Mesenchymal stem cell (in vitro differentiated cells and primary cell): ENCODE measurements at regions not wholly inside any gene's neighbourhood (a gene's known extent, or its start where the extent isn't known, plus 50 kb on each side); places are given as distances from the start of the nearest gene placed in this dataset.

Experiments used
- DNase-seq: peaks from one replicate; pipeline ENCODE4 v3.0.0-alpha.2; 2013
- H2AFZ ChIP-seq: one replicate; pipeline ENCODE4 v1.6.1; 2013; ENCODE audit warnings: low read depth, mild to moderate bottlenecking, control low read depth, inconsistent platforms, low read length, moderate library complexity
- H2AK5ac ChIP-seq: 2 replicates; pipeline ENCODE4 v1.6.1; 2013; ENCODE audit warnings: low read length, moderate library complexity, mild to moderate bottlenecking, inconsistent platforms; ENCODE audit not compliant: severe bottlenecking
- H2BK120ac ChIP-seq: one replicate; pipeline ENCODE4 v1.6.1; 2013; ENCODE audit warnings: low read depth, mild to moderate bottlenecking, inconsistent platforms, low read length, moderate library complexity
- H2BK12ac ChIP-seq, 2 experiments: one replicate each; pipeline ENCODE4 v1.6.1; 2013; ENCODE audit warnings: inconsistent platforms in 2 of 2, low read length in 2 of 2, mild to moderate bottlenecking in 2 of 2, moderate library complexity in 2 of 2, control low read depth in 1 of 2
- H2BK15ac ChIP-seq: one replicate; pipeline ENCODE4 v1.6.1; 2013; ENCODE audit warnings: mild to moderate bottlenecking, low read depth, inconsistent platforms; ENCODE audit not compliant: poor library complexity, severe bottlenecking
- H2BK5ac ChIP-seq: 2 replicates; pipeline ENCODE4 v1.6.1; 2013; ENCODE audit warnings: low read depth, mild to moderate bottlenecking, low read length, control low read depth, inconsistent platforms; ENCODE audit not compliant: poor library complexity, severe bottlenecking
- H3K14ac ChIP-seq, 2 experiments: one replicate each; pipeline ENCODE4 v1.6.1; 2013; ENCODE audit warnings: inconsistent platforms in 2 of 2, low read length in 2 of 2, control low read depth in 1 of 2, mild to moderate bottlenecking in 1 of 2, moderate library complexity in 1 of 2
- H3K18ac ChIP-seq, 2 experiments: one replicate each; pipeline ENCODE4 v1.6.1; 2013; ENCODE audit warnings: inconsistent platforms in 2 of 2, low read length in 2 of 2, control low read depth in 1 of 2, low read depth in 1 of 2, mild to moderate bottlenecking in 1 of 2
- H3K23ac ChIP-seq, 2 experiments: one replicate each; pipeline ENCODE4 v1.6.1; 2013; ENCODE audit warnings: inconsistent platforms in 2 of 2, low read length in 2 of 2, mild to moderate bottlenecking in 2 of 2, moderate library complexity in 2 of 2, control low read depth in 1 of 2
- H3K27ac ChIP-seq: 2 replicates; pipeline ENCODE4 v1.5.1; 2013; ENCODE audit warnings: mild to moderate bottlenecking, moderate library complexity, low read length, control low read depth, inconsistent platforms; ENCODE audit not compliant: poor library complexity, severe bottlenecking
- H3K27me3 ChIP-seq, 2 experiments: 2 replicates each; pipeline versions ENCODE4 v1.6.1 to v1.7.0; 2013; ENCODE audit warnings: low read length in 2 of 2, mild to moderate bottlenecking in 2 of 2, moderate library complexity in 2 of 2, control low read depth in 1 of 2, inconsistent platforms in 1 of 2; ENCODE audit not compliant: control insufficient read depth in 1 of 2, insufficient read depth in 1 of 2
- H3K36me3 ChIP-seq, 2 experiments: 2 replicates each; pipeline versions ENCODE4 v1.6.1 to v1.7.0; 2013; ENCODE audit warnings: low read length in 2 of 2, control low read depth in 1 of 2, inconsistent platforms in 1 of 2, low read depth in 1 of 2, mild to moderate bottlenecking in 1 of 2; ENCODE audit not compliant: insufficient read depth in 2 of 2, control insufficient read depth in 1 of 2
- H3K4ac ChIP-seq, 2 experiments: one replicate each; pipeline ENCODE4 v1.6.1; 2013; ENCODE audit warnings: inconsistent platforms in 2 of 2, low read length in 2 of 2, mild to moderate bottlenecking in 2 of 2, moderate library complexity in 2 of 2, control low read depth in 1 of 2, low read depth in 1 of 2
- H3K4me1 ChIP-seq: 2 replicates; pipeline ENCODE4 v1.6.1; 2013; ENCODE audit warnings: low read depth, low read length, control low read depth; ENCODE audit not compliant: control insufficient read depth, insufficient read depth
- H3K4me2 ChIP-seq: 2 replicates; pipeline ENCODE4 v1.6.1; 2013; ENCODE audit warnings: low read length, mild to moderate bottlenecking, inconsistent platforms; ENCODE audit not compliant: poor library complexity, severe bottlenecking
- H3K4me3 ChIP-seq, 2 experiments: 2 replicates each; pipeline versions ENCODE4 v1.5.1 to v1.7.0; 2013; ENCODE audit warnings: low read length in 2 of 2, mild to moderate bottlenecking in 2 of 2, control low read depth in 1 of 2, low read depth in 1 of 2; ENCODE audit not compliant: insufficient read depth in 1 of 2
- H3K79me1 ChIP-seq: replicated peaks from 2 replicates; pipeline ENCODE4 v1.6.1; 2013; ENCODE audit warnings: mild to moderate bottlenecking, control low read depth, low read length, inconsistent platforms; ENCODE audit not compliant: poor library complexity, severe bottlenecking
- H3K9ac ChIP-seq: 2 replicates; pipeline ENCODE4 v1.7.0; 2013; ENCODE audit warnings: mild to moderate bottlenecking, low read length, moderate library complexity
- H3K9me3 ChIP-seq: 2 replicates; pipeline ENCODE4 v1.7.0; 2013; ENCODE audit warnings: mild to moderate bottlenecking, low read length; ENCODE audit not compliant: control insufficient read depth
- H4K8ac ChIP-seq: one replicate; pipeline ENCODE4 v1.6.1; 2013; ENCODE audit warnings: inconsistent platforms, mild to moderate bottlenecking, low read length, moderate library complexity
- H4K91ac ChIP-seq: one replicate; pipeline ENCODE4 v1.6.1; 2013; ENCODE audit warnings: mild to moderate bottlenecking, low read length, inconsistent platforms
- WGBS: methylation state at CpG from one replicate; pipeline ENCODE4 v1.1.7; 2013; ENCODE audit warnings: mixed read lengths; 5-methylcytosine and 5-hydroxymethylcytosine counted together

- Histone ChIP-seq H3K9ac (no peak overlapping the region), H4K91ac (no peak overlapping the region), H3K79me1 (no peaks in the 10 kb centered on the region), H3K14ac (no peak overlapping the region), H3K27ac (no peak overlapping the region), H2AFZ (no peak overlapping the region), H3K9me3 (no peaks in the 10 kb centered on the region), H3K4ac (no peak overlapping the region), H2BK12ac (no peak overlapping the region), H3K4me3 (no peak overlapping the region), H2BK15ac (no peak overlapping the region), H2BK5ac (no peak overlapping the region), H3K23ac (no peak overlapping the region), H3K36me3 (no peaks in the 10 kb centered on the region), H3K4me2 (no peak overlapping the region), H3K4me1 (no peaks in the 10 kb centered on the region), H4K8ac (no peak overlapping the region), H2AK5ac (no peak overlapping the region), H3K27me3 (no peaks in the 10 kb centered on the region), H2BK120ac (no peak overlapping the region), H3K18ac (no peak overlapping the region)
- DNase-seq: no peak
- 63% methylated on average over 8 of the region's 10 CpGs for WGBS
Observed at GRCh38 chr12:126547905-126548304, 1482.7 kb downstream of the AACS start.

- Histone ChIP-seq H3K27me3 (no peaks in the 10 kb centered on the region), H3K4me1 (no peaks in the 10 kb centered on the region), H2BK5ac (no peak overlapping the region), H4K91ac (no peak overlapping the region), H2AK5ac (no peak overlapping the region), H2AFZ (no peak overlapping the region), H3K18ac (no peak overlapping the region), H3K23ac (no peak overlapping the region), H3K4me3 (no peak overlapping the region), H2BK12ac (no peak overlapping the region), H3K36me3 (no peaks in the 10 kb centered on the region), H3K79me1 (no peaks in the 10 kb centered on the region), H3K9ac (no peak overlapping the region), H3K9me3 (peaks cover 17% of the 10 kb centered on the region), H2BK120ac (no peak overlapping the region), H2BK15ac (no peak overlapping the region), H3K27ac (no peak overlapping the region), H3K4me2 (no peak overlapping the region), H3K4ac (no peak overlapping the region), H4K8ac (no peak overlapping the region), H3K14ac (no peak overlapping the region)
- 44% methylated on average over 3 of the region's 4 CpGs for WGBS
- DNase-seq: no peak
Observed at GRCh38 chr12:126551869-126552268, 1486.6 kb downstream of the AACS start.

- 70% methylated on average over 2 of the region's 7 CpGs for WGBS
- Histone ChIP-seq H3K27ac (no peak overlapping the region), H3K9ac (no peak overlapping the region), H2AK5ac (no peak overlapping the region), H3K23ac (no peak overlapping the region), H2AFZ (no peak overlapping the region), H2BK15ac (no peak overlapping the region), H4K91ac (no peak overlapping the region), H3K9me3 (peaks cover 17% of the 10 kb centered on the region), H2BK12ac (no peak overlapping the region), H3K4ac (no peak overlapping the region), H2BK120ac (no peak overlapping the region), H3K4me3 (no peak overlapping the region), H3K4me2 (no peak overlapping the region), H3K79me1 (no peaks in the 10 kb centered on the region), H3K4me1 (no peaks in the 10 kb centered on the region), H3K18ac (no peak overlapping the region), H3K36me3 (no peaks in the 10 kb centered on the region), H3K27me3 (no peaks in the 10 kb centered on the region), H4K8ac (no peak overlapping the region), H3K14ac (no peak overlapping the region), H2BK5ac (no peak overlapping the region)
- no peak for DNase-seq
Observed at GRCh38 chr12:126554625-126555024, 1489.4 kb downstream of the AACS start.

- H4K91ac ChIP-seq: no peak overlapping the region
- H3K27ac ChIP-seq: no peak overlapping the region
- H4K8ac ChIP-seq: no peak overlapping the region
- no peak overlapping the region for H2BK15ac ChIP-seq
- no peak overlapping the region for H2BK120ac ChIP-seq
- WGBS: 100% methylated on average over 1 of the region's 5 CpGs
- H3K4me3 ChIP-seq: no peak overlapping the region
- no peaks in the 10 kb centered on the region for H3K4me1 ChIP-seq
- H3K9me3 ChIP-seq: peaks cover 17% of the 10 kb centered on the region
- H3K36me3 ChIP-seq: no peaks in the 10 kb centered on the region
- H3K18ac ChIP-seq: no peak overlapping the region
- H2AK5ac ChIP-seq: no peak overlapping the region
- no peak overlapping the region for H3K4me2 ChIP-seq
- no peak overlapping the region for H3K4ac ChIP-seq
- no peak overlapping the region for H3K23ac ChIP-seq
- no peak for DNase-seq
- H2BK12ac ChIP-seq: no peak overlapping the region
- H2BK5ac ChIP-seq: no peak overlapping the region
- H2AFZ ChIP-seq: no peak overlapping the region
- H3K79me1 ChIP-seq: no peaks in the 10 kb centered on the region
- no peak overlapping the region for H3K14ac ChIP-seq
- no peak overlapping the region for H3K9ac ChIP-seq
- H3K27me3 ChIP-seq: no peaks in the 10 kb centered on the region
Observed at GRCh38 chr12:126557659-126558058, 1492.4 kb downstream of the AACS start.
